Left kidney (tissue), 1 donor: ENCODE measurements at regions not wholly inside any gene's neighbourhood (a gene's known extent, or its start where the extent isn't known, plus 50 kb on each side); places are given as distances from the start of the nearest gene placed in this dataset.
A peak's percentile ranks its signal among the peaks of the same experiment; 100 is the strongest.
"Not testable (repeated sequence)": the region's sequence is repeated elsewhere in the genome, so short reads cannot be mapped to it uniquely, and the experiment has no call there.

Experiments
- DNase-seq: peaks from one replicate; pipeline ENCODE4 v3.0.0-alpha.2; 2013

GRCh38 chr9:66152406-66152805 is 415.5 kb downstream of the FOXD4L4 start:
- not testable (repeated sequence) for DNase-seq

GRCh38 chr9:66153021-66153725 is 416.2 kb downstream of the FOXD4L4 start:
- DNase-seq = peak; percentile 26

GRCh38 chr9:66153971-66154691 is 417.2 kb downstream of the FOXD4L4 start:
- DNase-seq = not testable (repeated sequence)

GRCh38 chr9:66182316-66182715 is 445.4 kb downstream of the FOXD4L4 start:
- not testable (repeated sequence) for DNase-seq

- not testable (repeated sequence) for DNase-seq
These were observed 446.7 kb downstream of the FOXD4L4 start for GRCh38 chr9:66183648-66184047.

- not testable (repeated sequence) for DNase-seq
These were observed 460.3 kb downstream of the FOXD4L4 start for GRCh38 chr9:66197199-66197598.

GRCh38 chr9:66198421-66198820 is 461.5 kb downstream of the FOXD4L4 start:
- DNase-seq = not testable (repeated sequence)

- not testable (repeated sequence) for DNase-seq
These were observed 469.7 kb downstream of the FOXD4L4 start for GRCh38 chr9:66206617-66207016.

- not testable (repeated sequence) for DNase-seq
These were observed 471.0 kb downstream of the FOXD4L4 start for GRCh38 chr9:66207914-66208313.

GRCh38 chr9:66244763-66245162 is 507.8 kb downstream of the FOXD4L4 start:
- not testable (repeated sequence) for DNase-seq

GRCh38 chr9:66245481-66245880 is 508.5 kb downstream of the FOXD4L4 start:
- not testable (repeated sequence) for DNase-seq

- not testable (repeated sequence) for DNase-seq
These were observed 520.6 kb downstream of the FOXD4L4 start for GRCh38 chr9:66257581-66257980.

- not testable (repeated sequence) for DNase-seq
These were observed 524.6 kb downstream of the FOXD4L4 start for GRCh38 chr9:66261576-66261975.

- DNase-seq = not testable (repeated sequence)
These were observed 526.7 kb downstream of the FOXD4L4 start for GRCh38 chr9:66263621-66264020.

- not testable (repeated sequence) for DNase-seq
These were observed 527.8 kb downstream of the FOXD4L4 start for GRCh38 chr9:66264786-66265185.

GRCh38 chr9:66266202-66266601 is 529.3 kb downstream of the FOXD4L4 start:
- not testable (repeated sequence) for DNase-seq

- DNase-seq = not testable (repeated sequence)
These were observed 530.0 kb downstream of the FOXD4L4 start for GRCh38 chr9:66266856-66267430.

- DNase-seq = not testable (repeated sequence)
These were observed 530.7 kb downstream of the FOXD4L4 start for GRCh38 chr9:66267684-66268083.

- DNase-seq = not testable (repeated sequence)
These were observed 532.1 kb downstream of the FOXD4L4 start for GRCh38 chr9:66269024-66269423.

GRCh38 chr9:66269783-66270182 is 532.8 kb downstream of the FOXD4L4 start:
- not testable (repeated sequence) for DNase-seq

- not testable (repeated sequence) for DNase-seq
These were observed 541.9 kb downstream of the FOXD4L4 start for GRCh38 chr9:66278809-66279208.
